ENCODE measurements at regions not wholly inside any gene's neighbourhood (a gene's known extent, or its start where the extent isn't known, plus 50 kb on each side); places are given as distances from the start of the nearest gene placed in this dataset.
"Not testable (repeated sequence)": the region's sequence is repeated elsewhere in the genome, so short reads cannot be mapped to it uniquely, and the experiment has no call there.

- DNase-seq: no peak
Measured at GRCh38 chr3:6367171-6367570, 493.7 kb upstream of the GRM7 start.

DNA sequence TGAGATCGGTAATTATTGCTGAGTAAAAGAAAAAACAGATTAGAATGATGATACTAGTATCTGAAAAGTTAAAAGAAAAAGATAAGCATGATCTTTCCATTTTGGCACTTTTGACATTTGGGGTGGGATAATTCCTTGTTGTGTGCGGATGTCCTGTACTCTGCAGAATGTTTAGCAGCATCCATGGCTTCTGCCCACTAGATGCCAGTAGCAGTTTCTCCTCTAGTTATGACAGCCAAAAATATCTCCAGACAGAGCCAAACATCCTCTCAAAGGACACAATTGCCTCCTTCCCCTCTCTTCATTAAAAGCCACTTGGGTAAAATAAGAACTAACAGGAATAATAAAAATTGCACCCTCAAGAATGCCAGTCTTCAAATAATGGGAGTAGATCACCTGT lies 468.8 kb upstream of the GRM7 start:
- no peak for DNase-seq

DNA sequence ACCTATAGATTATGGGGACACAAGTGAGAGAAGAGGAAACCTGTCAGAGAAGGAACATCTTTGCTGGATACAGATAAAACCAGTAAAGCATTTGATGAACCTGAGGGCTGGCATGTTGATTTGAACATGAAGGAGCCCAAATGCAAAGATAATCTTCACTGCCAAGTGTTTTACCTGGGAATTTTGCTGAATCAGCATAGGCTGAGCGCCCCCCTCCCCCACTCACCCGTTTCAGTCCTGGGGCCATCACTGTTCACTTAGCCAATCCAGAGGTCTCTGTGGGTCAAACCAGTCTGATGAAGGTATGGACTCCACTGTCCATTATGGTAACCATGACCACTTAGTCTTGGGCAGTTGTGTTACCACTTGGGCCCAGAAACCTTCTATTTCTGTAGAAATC lies 466.0 kb upstream of the GRM7 start:
- no peak for DNase-seq

GRCh38 chr3:6396631-6397030 lies 464.3 kb upstream of the GRM7 start:
- no peak for DNase-seq

- not testable (repeated sequence) for DNase-seq
Measured at GRCh38 chr3:6402666-6403065, 458.2 kb upstream of the GRM7 start.

- not testable (repeated sequence) for DNase-seq
Measured at GRCh38 chr3:6406923-6407322, 454.0 kb upstream of the GRM7 start.

- no peak for DNase-seq
Measured at GRCh38 chr3:6416049-6416661, 444.8 kb upstream of the GRM7 start.

- DNase-seq: no peak
Measured at GRCh38 chr3:6417174-6417573, 443.7 kb upstream of the GRM7 start.

DNA sequence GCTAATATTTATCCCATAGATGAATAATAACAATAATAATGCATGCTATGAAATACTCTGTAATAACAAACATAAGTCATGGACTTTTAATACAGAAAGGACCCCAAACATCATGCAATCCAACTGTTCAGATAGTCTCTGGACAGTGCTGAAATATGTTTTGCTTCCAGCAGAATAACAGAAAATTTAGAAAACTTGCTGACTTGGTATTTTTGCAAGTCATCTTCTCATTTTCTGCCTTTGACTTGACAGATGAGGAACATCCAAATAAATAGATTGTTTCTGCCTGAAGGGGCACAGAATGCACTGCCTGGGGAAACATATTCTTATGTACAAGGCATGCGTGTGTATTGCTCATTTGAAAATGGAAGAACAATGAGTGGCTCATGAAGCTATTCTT lies 442.4 kb upstream of the GRM7 start:
- DNase-seq: no peak

DNA sequence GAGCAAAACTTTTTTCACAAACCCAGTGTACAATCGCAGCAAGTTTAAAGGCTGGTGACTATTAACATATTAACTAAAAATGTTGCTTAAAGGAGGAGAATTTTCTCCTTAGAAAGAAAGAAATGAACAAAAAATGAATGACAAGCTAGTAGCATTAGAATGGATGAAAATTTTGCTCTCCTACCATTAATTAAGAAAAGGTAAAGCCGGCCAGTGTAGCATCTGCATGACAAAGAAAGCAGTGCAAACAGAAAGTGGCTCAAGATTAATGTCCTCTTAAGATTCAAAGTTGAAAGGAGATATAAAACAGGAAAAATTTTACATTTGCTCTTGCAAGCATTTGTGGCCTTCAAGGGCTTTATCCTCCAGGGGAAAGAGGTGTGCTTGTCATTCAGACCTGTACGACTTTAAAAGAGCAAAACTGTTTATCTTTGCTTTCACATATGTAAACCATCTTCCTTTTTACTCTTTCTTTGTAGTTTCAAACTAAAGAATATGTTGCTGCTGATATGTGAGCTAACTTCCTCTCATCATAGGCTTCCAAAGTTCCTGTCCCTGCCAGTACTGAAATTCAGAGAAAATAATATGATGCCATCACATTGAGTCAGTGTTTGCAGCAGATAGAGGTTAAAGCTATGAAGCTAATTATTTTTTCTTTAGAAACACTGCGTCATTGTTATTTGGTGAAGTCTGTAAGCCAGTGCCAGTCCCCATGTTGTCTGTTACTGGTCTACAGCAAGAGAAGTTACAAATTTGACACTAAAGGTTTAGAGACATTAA lies 439.1 kb upstream of the GRM7 start:
- no peak for DNase-seq

- DNase-seq: no peak
Measured at GRCh38 chr3:6425289-6425820, 435.6 kb upstream of the GRM7 start.

DNA sequence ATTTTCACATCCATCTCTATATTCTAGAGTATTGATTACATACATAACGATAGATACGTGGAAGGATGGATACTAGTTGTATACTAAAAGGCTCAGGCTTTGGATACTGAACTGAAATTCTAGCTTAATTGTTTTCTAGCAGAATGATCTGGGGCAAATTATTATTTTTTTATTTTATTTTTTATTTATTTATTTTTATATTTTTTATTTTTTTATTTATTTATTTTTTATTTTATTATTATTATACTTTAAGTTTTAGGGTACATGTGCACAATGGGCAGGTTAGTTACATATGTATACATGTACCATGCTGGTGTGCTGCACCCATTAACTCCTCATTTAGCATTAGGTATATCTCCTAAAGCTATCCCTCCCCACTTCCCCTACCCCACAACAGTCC lies 432.6 kb upstream of the GRM7 start:
- not testable (repeated sequence) for DNase-seq

GRCh38 chr3:6435951-6436350 lies 425.0 kb upstream of the GRM7 start:
- DNase-seq: no peak

- DNase-seq: no peak
Measured at GRCh38 chr3:6437631-6438030, 423.3 kb upstream of the GRM7 start.

GRCh38 chr3:6438031-6438430 lies 422.9 kb upstream of the GRM7 start:
- DNase-seq: no peak

DNA sequence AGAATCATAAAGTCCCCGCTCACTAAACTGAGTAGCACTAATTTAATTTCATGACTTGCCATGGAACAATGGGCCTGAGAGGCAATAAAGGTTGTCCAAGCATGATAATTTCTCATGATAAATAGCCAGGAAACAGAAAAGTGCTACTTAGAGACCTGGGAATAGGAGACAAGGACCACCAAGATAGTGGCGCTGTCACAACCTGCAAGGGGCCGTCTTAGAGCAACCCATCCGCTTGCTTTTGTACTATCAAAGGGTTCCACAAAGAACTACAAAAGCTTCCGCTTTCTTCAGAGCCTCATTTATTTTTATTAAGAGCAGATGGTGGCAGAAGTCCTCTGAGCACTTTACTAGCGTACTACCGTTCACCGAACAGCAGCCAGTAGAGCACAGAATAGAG lies 421.7 kb upstream of the GRM7 start:
- DNase-seq: no peak

- DNase-seq: no peak
Measured at GRCh38 chr3:6439824-6440223, 421.1 kb upstream of the GRM7 start.

- DNase-seq: no peak
Measured at GRCh38 chr3:6444888-6445658, 415.8 kb upstream of the GRM7 start.

GRCh38 chr3:6447166-6447801 lies 413.6 kb upstream of the GRM7 start:
- no peak for DNase-seq

- no peak for DNase-seq
Measured at GRCh38 chr3:6448011-6448410, 412.9 kb upstream of the GRM7 start.

- DNase-seq: no peak
Measured at GRCh38 chr3:6449099-6449498, 411.8 kb upstream of the GRM7 start.

DNA sequence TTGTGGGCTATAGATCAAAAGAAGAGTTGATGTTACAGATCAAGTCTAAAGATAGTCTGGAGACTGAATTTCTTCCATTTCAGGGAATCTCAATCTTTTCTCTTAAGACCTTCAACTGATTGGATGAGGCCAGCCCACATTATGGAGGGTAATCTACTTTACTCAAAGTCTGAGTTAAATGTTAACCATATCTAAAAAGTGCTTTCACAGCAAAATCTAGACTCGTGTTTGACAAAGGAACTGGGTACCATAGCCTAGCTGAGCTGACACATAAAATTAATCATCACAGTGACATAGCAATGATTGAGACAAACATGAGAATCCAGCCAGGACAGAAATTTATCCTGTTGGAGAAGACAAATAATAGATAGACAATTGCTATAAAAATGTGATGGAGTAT lies 407.9 kb upstream of the GRM7 start:
- DNase-seq: no peak

GRCh38 chr3:6455031-6455430 lies 405.9 kb upstream of the GRM7 start:
- no peak for DNase-seq

All from fibroblast of upper back skin (primary cell).